MCF 10A (cell line): ENCODE measurements at regions not wholly inside any gene's neighbourhood (a gene's known extent, or its start where the extent isn't known, plus 50 kb on each side); places are given as distances from the start of the nearest gene placed in this dataset.

ENCODE experiments used
- BruUV-seq: library from RNA; stranded (reverse); fragments of 400-500 nt; replicated peaks from 2 replicates; lab custom pipeline; 2021; lab: Mats Ljungman, UMichigan
- CTCF ChIA-PET: fragments of 300-600 bp; sonication (Branson Sonifier 250); formaldehyde crosslinking; extraction: SDS; loops from one replicate; lab custom pipeline; 2021; ENCODE audit warnings: antibody characterized with exemption, inconsistent platforms; lab: Yijun Ruan, JAX
- POLR2A ChIA-PET: fragments of 300-600, 350-650 bp; sonication (Branson Sonifier 250); formaldehyde crosslinking; extraction: SDS; loops from one replicate; lab custom pipeline; 2020; ENCODE audit warnings: antibody characterized with exemption, inconsistent platforms; lab: Yijun Ruan, JAX
- DNase-seq: peaks from one replicate; pipeline ENCODE4 v3.0.0-alpha.2; 2018; ENCODE audit not compliant: unreplicated experiment
- H3K27ac Mint-ChIP-seq: one replicate; pipeline ENCODE4 v1.8.0; 2022; ENCODE audit warnings: mild to moderate bottlenecking, low read depth, mixed read lengths; ENCODE audit not compliant: unreplicated experiment
- H3K27me3 Mint-ChIP-seq: one replicate; pipeline ENCODE4 v1.8.0; 2022; ENCODE audit warnings: mixed read lengths; ENCODE audit not compliant: insufficient read depth, unreplicated experiment
- H3K36me3 Mint-ChIP-seq: one replicate; pipeline ENCODE4 v1.8.0; 2022; ENCODE audit warnings: mild to moderate bottlenecking, moderate library complexity, mixed read lengths; ENCODE audit not compliant: insufficient read depth, unreplicated experiment
- H3K4me1 Mint-ChIP-seq: one replicate; pipeline ENCODE4 v1.8.0; 2022; ENCODE audit warnings: mixed read lengths; ENCODE audit not compliant: insufficient read depth, unreplicated experiment
- H3K4me3 Mint-ChIP-seq: one replicate; pipeline ENCODE4 v1.8.0; 2022; ENCODE audit warnings: mild to moderate bottlenecking, moderate library complexity, mixed read lengths; ENCODE audit not compliant: unreplicated experiment
- H3K9me3 Mint-ChIP-seq: one replicate; pipeline ENCODE4 v1.8.0; 2022; ENCODE audit warnings: mixed read lengths; ENCODE audit not compliant: unreplicated experiment
- intact Hi-C: fragments of 100-400 bp; cut with micrococcal nuclease; formaldehyde crosslinking; loops from 2 replicates; pipeline ENCODE4 v1.14.1; 2022
- TF ChIP-seq, protein P1 (sequence below): fragments of 200-600 bp; IDR thresholded peaks from one replicate; pipeline ENCODE4 v1.8.0; 2022; ENCODE audit warnings: antibody characterized with exemption, mild to moderate bottlenecking; ENCODE audit not compliant: unreplicated experiment

GRCh38 chr6:87858440-87858839 lies 156.4 kb upstream of the AKIRIN2 start:
- no peak overlapping the region for H3K27ac Mint-ChIP-seq

DNA sequence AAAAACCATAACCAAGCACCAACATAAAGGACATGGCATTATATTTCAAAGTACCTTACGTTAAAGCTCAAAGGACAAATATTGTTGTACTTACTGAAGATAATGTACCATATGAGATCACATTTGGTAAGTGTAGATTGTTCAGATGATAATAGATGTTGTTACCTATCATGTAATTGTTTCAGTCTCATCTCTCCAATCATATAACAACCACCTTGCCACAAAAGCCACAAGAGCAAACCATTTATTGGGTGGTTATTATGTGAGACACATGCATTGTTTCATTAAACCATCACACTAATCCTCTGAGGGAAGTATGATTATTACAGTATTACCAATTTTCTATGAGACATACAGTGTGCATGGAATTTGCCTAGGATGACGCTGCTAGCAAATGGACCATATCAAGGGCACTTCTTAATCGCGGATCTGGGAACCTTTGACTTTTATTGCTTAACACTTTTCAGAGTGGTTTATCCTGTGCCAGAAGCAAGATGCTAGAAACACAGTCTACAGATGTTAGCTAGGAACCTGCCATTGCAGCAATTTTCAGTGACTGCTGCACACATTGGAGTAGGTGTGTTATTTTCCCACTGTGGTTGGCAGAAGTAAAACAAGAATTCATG lies 149.8 kb upstream of the AKIRIN2 start:
- POLR2A ChIA-PET = no interaction called here
- H3K27me3 Mint-ChIP-seq = peaks cover 23% of the 10 kb centered on the region
- intact Hi-C loops = no loop called here
- H3K4me1 Mint-ChIP-seq = no peaks in the 10 kb centered on the region
- H3K27ac Mint-ChIP-seq = no peak overlapping the region
- H3K9me3 Mint-ChIP-seq = no peaks in the 10 kb centered on the region
- BruUV-seq = no TSS peak
- CTCF ChIA-PET = interaction anchor here (0.5 to 5.1 kb wide), 5 partner anchors 20 to 978 kb away, joined by 3 to 27 read pairs (median 4); no protein-coding TSS in a partner anchor
- H3K36me3 Mint-ChIP-seq = no peaks in the 10 kb centered on the region
- no peak overlapping the region for H3K4me3 Mint-ChIP-seq
- TF ChIP-seq, protein P1, sequence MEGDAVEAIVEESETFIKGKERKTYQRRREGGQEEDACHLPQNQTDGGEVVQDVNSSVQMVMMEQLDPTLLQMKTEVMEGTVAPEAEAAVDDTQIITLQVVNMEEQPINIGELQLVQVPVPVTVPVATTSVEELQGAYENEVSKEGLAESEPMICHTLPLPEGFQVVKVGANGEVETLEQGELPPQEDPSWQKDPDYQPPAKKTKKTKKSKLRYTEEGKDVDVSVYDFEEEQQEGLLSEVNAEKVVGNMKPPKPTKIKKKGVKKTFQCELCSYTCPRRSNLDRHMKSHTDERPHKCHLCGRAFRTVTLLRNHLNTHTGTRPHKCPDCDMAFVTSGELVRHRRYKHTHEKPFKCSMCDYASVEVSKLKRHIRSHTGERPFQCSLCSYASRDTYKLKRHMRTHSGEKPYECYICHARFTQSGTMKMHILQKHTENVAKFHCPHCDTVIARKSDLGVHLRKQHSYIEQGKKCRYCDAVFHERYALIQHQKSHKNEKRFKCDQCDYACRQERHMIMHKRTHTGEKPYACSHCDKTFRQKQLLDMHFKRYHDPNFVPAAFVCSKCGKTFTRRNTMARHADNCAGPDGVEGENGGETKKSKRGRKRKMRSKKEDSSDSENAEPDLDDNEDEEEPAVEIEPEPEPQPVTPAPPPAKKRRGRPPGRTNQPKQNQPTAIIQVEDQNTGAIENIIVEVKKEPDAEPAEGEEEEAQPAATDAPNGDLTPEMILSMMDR = no peak
- no peak for DNase-seq

More at GRCh38 chr6:87858440-87858839, 156.4 kb upstream of the AKIRIN2 start:
- Mint-ChIP-seq H3K9me3 (no peaks in the 10 kb centered on the region), H3K4me1 (peaks cover 17% of the 10 kb centered on the region), H3K36me3 (no peaks in the 10 kb centered on the region), H3K4me3 (no peak overlapping the region), H3K27me3 (peaks cover 11% of the 10 kb centered on the region)
- intact Hi-C loops = no loop called here
- ChIA-PET POLR2A (interaction anchor here (0.6 kb wide), 1 partner anchor 98 kb away, joined by 3 read pairs; no protein-coding TSS in a partner anchor), CTCF (no interaction called here)
- no TSS peak for BruUV-seq
- TF ChIP-seq, protein P1 = no peak
- peak; percentile 8 for DNase-seq

DNA sequence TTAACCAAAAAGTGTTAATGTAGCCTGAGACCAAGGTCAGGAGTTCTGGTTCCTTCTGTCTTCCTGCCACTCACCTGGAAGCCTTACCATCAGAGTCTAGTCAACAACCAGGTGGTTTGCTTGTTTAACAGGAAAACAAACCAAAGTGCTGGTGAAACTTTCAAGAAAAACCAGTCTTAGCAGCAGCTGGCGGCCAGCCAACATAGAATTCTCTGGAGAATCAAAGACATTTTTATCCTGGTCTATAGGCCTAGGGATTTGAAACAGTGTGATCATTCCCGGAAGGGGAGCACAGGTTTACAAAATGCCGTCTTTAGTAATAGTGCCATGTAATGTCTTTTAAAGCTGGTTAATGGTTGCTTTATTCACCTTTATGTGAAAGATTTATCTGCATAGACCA lies 146.6 kb upstream of the AKIRIN2 start:
- H3K27ac Mint-ChIP-seq = no peak overlapping the region
- TF ChIP-seq, protein P1 = no peak
- ChIA-PET CTCF (interaction anchor here (1.1 to 5.1 kb wide), 2 partner anchors 17 to 932 kb away, joined by 3 to 27 read pairs; no protein-coding TSS in a partner anchor), POLR2A (interaction anchor here (0.8 kb wide), 1 partner anchor 9 kb away, joined by 3 read pairs; no protein-coding TSS in a partner anchor)
- H3K27me3 Mint-ChIP-seq = peaks cover 34% of the 10 kb centered on the region
- no peak overlapping the region for H3K4me3 Mint-ChIP-seq
- H3K36me3 Mint-ChIP-seq = no peaks in the 10 kb centered on the region
- peaks cover 5% of the 10 kb centered on the region for H3K4me1 Mint-ChIP-seq
- intact Hi-C loops = no loop called here
- peak; percentile 14 for DNase-seq
- BruUV-seq = no TSS peak
- H3K9me3 Mint-ChIP-seq = no peaks in the 10 kb centered on the region

DNA sequence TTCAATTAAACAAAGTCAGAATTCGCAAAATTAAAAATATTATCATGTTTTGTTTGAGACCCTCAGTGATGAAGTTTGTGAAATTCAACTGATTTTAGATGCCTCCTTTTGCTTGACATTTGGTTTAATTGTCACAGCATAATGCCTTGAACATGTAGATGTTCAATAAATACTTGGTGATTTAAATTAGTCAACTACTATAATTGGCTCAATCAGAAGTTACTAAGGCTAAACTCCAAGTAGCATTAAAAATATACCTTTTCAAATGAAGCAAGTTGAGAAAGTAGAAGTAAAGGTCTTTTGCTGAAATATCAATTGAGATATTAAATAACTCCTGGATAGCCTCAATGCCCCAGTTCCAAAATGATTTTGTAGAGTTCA lies 145.8 kb upstream of the AKIRIN2 start:
- Mint-ChIP-seq H3K36me3 (no peaks in the 10 kb centered on the region), H3K27ac (no peak overlapping the region), H3K27me3 (peaks cover 34% of the 10 kb centered on the region), H3K4me1 (peaks cover 5% of the 10 kb centered on the region), H3K9me3 (no peaks in the 10 kb centered on the region), H3K4me3 (no peak overlapping the region)
- no peak for DNase-seq
- TF ChIP-seq, protein P1 = no peak
- ChIA-PET CTCF (interaction anchor here (5.1 kb wide), 1 partner anchor 16 kb away, joined by 27 read pairs; no protein-coding TSS in a partner anchor), POLR2A (no interaction called here)
- no TSS peak for BruUV-seq
- intact Hi-C loops = no loop called here
